ENCODE measurements at regions not wholly inside any gene's neighbourhood (a gene's known extent, or its start where the extent isn't known, plus 50 kb on each side); places are given as distances from the start of the nearest gene placed in this dataset.
A peak's percentile ranks its signal among the peaks of the same experiment; 100 is the strongest.

DNA sequence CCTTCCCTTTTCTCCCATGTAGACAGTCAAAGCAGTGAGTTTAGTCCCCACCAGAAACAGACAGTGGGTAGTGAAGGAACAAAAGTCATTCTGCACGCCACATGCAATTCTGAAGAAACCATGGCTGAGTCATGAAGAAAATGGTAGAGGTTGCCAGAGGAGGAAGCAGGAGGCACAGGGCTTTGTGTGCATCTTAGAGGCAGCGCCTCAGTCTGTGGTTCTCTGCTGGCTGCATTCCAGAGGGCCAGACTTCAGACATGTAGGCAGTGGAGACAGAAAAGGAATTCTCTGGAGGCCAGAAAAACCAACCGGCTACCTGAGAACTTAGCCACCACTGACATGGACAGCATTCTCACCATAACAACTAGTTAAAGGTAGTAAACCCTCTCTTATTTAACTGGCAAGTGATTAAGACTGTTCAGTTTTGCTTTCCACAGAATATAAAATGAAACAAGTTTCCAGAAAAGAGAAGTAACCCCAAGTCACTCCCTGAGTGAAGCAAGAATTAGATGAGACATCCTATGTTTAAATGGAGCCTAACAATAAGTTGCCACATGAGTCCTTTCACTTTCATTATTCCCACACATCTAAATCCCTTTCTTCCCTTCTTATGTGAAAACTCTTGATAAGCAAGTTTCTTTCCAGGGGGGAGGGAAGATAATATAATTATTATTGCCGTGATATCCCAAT lies 556.1 kb downstream of the SOX6 start:
- H3K9me3 ChIP-seq (ENCODE audit: control insufficient read depth, low read length) = no peaks in the 10 kb centered on the region
- H3K4me3 ChIP-seq (ENCODE audit: low read depth, low read length) = no peak overlapping the region
- no peaks in the 10 kb centered on the region for H3K79me2 ChIP-seq
- H3K9ac ChIP-seq = no peak overlapping the region
- H3K27ac ChIP-seq = peak overlapping the region; percentile 15
- peaks cover 4% of the 10 kb centered on the region for H3K4me1 ChIP-seq
- no peaks in the 10 kb centered on the region for H3K36me3 ChIP-seq (ENCODE audit: control insufficient read depth, insufficient read depth, low read length)
- TF ChIP-seq, protein P1, sequence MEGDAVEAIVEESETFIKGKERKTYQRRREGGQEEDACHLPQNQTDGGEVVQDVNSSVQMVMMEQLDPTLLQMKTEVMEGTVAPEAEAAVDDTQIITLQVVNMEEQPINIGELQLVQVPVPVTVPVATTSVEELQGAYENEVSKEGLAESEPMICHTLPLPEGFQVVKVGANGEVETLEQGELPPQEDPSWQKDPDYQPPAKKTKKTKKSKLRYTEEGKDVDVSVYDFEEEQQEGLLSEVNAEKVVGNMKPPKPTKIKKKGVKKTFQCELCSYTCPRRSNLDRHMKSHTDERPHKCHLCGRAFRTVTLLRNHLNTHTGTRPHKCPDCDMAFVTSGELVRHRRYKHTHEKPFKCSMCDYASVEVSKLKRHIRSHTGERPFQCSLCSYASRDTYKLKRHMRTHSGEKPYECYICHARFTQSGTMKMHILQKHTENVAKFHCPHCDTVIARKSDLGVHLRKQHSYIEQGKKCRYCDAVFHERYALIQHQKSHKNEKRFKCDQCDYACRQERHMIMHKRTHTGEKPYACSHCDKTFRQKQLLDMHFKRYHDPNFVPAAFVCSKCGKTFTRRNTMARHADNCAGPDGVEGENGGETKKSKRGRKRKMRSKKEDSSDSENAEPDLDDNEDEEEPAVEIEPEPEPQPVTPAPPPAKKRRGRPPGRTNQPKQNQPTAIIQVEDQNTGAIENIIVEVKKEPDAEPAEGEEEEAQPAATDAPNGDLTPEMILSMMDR (IDR thresholded peaks at IDR 0.05) = no peak
- H3K27me3 ChIP-seq (ENCODE audit: control insufficient read depth, insufficient read depth, low read length) = no peaks in the 10 kb centered on the region
- no peak overlapping the region for H3K4me2 ChIP-seq (ENCODE audit: low read length)
- H2AFZ ChIP-seq = no peak overlapping the region

DNA sequence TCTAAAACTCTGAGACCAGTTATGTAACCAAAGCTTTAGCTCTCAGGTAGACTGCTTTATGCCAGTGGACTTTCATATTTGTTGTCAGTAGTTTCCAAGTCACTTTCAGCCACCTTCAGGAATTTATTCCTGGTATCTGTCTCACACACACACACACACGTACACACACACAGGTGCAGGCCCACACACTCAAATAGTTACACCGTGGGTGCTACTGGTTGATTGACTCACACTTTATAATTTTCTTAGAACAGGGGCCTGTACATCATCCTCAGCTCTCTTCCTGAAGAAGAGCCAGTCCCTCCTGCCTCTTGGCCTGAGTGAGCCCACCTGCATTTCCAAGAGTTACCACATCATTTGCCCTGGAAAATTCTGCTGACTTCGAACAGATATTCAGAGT lies 555.2 kb downstream of the SOX6 start:
- H3K4me3 ChIP-seq (ENCODE audit: low read depth, low read length) = no peak overlapping the region
- no peak overlapping the region for H3K4me2 ChIP-seq (ENCODE audit: low read length)
- no peaks in the 10 kb centered on the region for H3K79me2 ChIP-seq
- H3K27me3 ChIP-seq (ENCODE audit: control insufficient read depth, insufficient read depth, low read length) = no peaks in the 10 kb centered on the region
- peak overlapping the region; percentile 32 for H3K27ac ChIP-seq
- H3K9me3 ChIP-seq (ENCODE audit: control insufficient read depth, low read length) = no peaks in the 10 kb centered on the region
- H3K9ac ChIP-seq = no peak overlapping the region
- peaks cover 4% of the 10 kb centered on the region for H3K4me1 ChIP-seq
- TF ChIP-seq, protein P1 (IDR thresholded peaks at IDR 0.05) = no peak
- H2AFZ ChIP-seq = peak overlapping the region; percentile 68
- no peaks in the 10 kb centered on the region for H3K36me3 ChIP-seq (ENCODE audit: control insufficient read depth, insufficient read depth, low read length)

DNA sequence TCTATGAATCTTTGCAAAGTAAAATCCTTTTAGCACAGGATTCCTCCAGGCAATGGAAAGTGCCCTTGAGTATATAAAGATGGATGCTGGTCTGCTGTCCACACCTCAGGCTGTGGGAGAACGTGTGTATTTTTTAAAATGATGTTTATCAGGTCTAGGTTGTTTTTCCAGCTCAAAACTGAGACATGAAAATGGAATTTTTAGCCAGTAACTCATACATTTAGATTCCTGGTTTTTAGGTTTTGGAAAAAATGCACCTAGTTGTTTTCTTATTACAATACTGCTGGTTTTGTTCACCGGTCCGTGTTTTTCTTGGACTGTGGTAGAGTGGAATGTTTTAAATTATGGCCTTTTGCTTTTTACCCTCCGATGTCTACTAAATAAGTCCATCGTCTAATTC lies 554.7 kb downstream of the SOX6 start:
- Histone ChIP-seq H3K27ac (peak overlapping the region; percentile 32), H3K4me2 (ENCODE audit: low read length) (no peak overlapping the region), H3K4me3 (ENCODE audit: low read depth, low read length) (no peak overlapping the region), H3K79me2 (no peaks in the 10 kb centered on the region), H3K27me3 (ENCODE audit: control insufficient read depth, insufficient read depth, low read length) (no peaks in the 10 kb centered on the region), H3K36me3 (ENCODE audit: control insufficient read depth, insufficient read depth, low read length) (no peaks in the 10 kb centered on the region), H3K4me1 (peaks cover 4% of the 10 kb centered on the region), H3K9me3 (ENCODE audit: control insufficient read depth, low read length) (no peaks in the 10 kb centered on the region), H2AFZ (peak overlapping the region; percentile 68), H3K9ac (no peak overlapping the region)
- TF ChIP-seq, protein P1 (IDR thresholded peaks at IDR 0.05) = no peak

DNA sequence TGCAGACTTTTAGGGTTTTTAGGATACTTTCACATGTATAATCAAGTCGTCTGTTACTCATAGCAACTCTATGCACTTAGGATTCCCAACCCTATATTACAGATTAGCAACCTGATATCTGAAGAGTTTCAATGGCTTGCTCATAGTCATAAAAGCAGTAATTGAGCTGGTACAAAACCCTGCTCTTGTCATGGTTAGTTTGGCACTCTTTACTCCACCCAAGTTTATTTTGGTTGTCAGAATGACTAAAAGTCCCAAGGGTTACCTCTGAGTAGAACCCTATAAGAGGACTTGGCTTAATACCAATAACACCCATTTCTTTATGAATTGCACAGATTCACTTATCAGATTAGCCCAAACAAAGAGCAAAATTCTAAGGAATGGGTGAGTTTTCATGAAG lies 550.6 kb downstream of the SOX6 start:
- Histone ChIP-seq H3K9ac (no peak overlapping the region), H3K4me1 (peaks cover 7% of the 10 kb centered on the region), H3K27me3 (ENCODE audit: control insufficient read depth, insufficient read depth, low read length) (no peaks in the 10 kb centered on the region), H3K4me3 (ENCODE audit: low read depth, low read length) (no peak overlapping the region), H3K36me3 (ENCODE audit: control insufficient read depth, insufficient read depth, low read length) (no peaks in the 10 kb centered on the region), H3K79me2 (no peaks in the 10 kb centered on the region), H3K4me2 (ENCODE audit: low read length) (no peak overlapping the region), H2AFZ (no peak overlapping the region), H3K9me3 (ENCODE audit: control insufficient read depth, low read length) (no peaks in the 10 kb centered on the region), H3K27ac (no peak overlapping the region)
- TF ChIP-seq, protein P1 (IDR thresholded peaks at IDR 0.05) = no peak

DNA sequence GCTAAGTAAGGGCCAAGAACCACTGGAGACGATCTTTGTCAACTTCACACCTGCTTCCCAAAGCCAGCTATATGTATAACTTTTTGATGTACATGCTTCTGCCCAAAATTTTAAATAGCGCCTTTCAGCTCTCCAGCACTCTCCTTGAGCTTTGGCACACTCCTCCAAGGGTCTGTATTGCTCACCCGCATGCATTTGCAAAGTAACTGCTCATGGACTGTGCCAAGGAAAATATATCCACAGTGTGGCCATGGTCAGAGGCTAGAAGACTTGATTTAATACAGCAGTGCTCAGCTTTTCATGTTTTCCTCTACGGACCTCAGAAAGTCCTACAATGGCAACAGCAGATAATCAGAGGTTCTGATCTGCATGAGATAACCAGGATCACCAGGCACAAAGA lies 550.1 kb downstream of the SOX6 start:
- TF ChIP-seq, protein P1 (IDR thresholded peaks at IDR 0.05) = no peak
- no peak overlapping the region for H3K9ac ChIP-seq
- no peak overlapping the region for H3K27ac ChIP-seq
- H3K4me3 ChIP-seq (ENCODE audit: low read depth, low read length) = no peak overlapping the region
- H3K4me1 ChIP-seq = peaks cover 7% of the 10 kb centered on the region
- H3K4me2 ChIP-seq (ENCODE audit: low read length) = no peak overlapping the region
- no peak overlapping the region for H2AFZ ChIP-seq
- H3K79me2 ChIP-seq = no peaks in the 10 kb centered on the region
- no peaks in the 10 kb centered on the region for H3K36me3 ChIP-seq (ENCODE audit: control insufficient read depth, insufficient read depth, low read length)
- H3K27me3 ChIP-seq (ENCODE audit: control insufficient read depth, insufficient read depth, low read length) = no peaks in the 10 kb centered on the region
- H3K9me3 ChIP-seq (ENCODE audit: control insufficient read depth, low read length) = no peaks in the 10 kb centered on the region
